ENCODE measurements at regions not wholly inside any gene's neighbourhood (a gene's known extent, or its start where the extent isn't known, plus 50 kb on each side); places are given as distances from the start of the nearest gene placed in this dataset.

DNA sequence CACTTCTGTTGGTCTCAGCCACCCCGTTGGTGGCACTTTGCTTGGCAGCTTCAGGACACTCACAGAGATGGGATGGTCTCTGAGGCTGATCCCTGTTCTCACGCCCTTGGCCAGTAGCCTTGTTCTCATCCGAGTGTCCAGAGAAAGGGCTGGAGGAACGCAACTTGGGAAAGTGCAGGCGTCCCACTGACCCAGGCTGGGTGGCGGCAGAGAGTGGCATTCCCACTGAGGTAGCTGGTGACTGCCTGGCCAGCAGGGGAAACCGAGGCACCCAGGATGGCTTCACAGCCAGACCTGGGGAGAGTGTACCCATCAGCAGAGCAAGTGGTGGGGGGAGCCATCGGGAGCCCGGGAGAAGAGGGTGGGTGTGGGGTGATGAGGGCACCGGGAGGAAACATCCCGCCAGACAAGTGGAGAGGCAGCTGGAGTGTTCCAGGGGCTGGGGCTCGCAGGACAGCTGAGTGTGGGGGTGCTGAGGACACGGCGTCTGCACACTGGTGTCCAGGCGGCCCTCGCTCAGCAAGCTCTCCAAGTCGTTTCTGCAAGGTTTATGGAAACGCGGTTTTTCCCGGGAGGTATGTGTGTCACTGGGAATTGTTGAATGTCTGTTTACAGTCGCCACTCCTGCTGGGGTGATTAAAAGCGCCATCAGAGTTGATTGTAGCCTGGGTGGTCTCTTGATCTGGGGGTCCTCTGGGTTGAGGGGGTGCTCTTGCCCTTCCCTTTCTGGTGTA, 97.8 kb downstream of the SIK1 start:
- DNase-seq (ENCODE audit: low read depth in 1 of 2, low spot score in 1 of 2): no peak
- TF ChIP-seq GABPA (IDR thresholded peaks at IDR 0.05; ENCODE audit: low read depth) (no peak), SPI1 (IDR thresholded peaks at IDR 0.05; ENCODE audit: borderline replicate concordance, low read depth) (no peak), POLR2AphosphoS5 (IDR thresholded peaks at IDR 0.05; ENCODE audit: low read depth) (no peak), REST (IDR thresholded peaks at IDR 0.05; ENCODE audit: insufficient replicate concordance, low read depth) (no peak)
- TF ChIP-seq, protein P1, sequence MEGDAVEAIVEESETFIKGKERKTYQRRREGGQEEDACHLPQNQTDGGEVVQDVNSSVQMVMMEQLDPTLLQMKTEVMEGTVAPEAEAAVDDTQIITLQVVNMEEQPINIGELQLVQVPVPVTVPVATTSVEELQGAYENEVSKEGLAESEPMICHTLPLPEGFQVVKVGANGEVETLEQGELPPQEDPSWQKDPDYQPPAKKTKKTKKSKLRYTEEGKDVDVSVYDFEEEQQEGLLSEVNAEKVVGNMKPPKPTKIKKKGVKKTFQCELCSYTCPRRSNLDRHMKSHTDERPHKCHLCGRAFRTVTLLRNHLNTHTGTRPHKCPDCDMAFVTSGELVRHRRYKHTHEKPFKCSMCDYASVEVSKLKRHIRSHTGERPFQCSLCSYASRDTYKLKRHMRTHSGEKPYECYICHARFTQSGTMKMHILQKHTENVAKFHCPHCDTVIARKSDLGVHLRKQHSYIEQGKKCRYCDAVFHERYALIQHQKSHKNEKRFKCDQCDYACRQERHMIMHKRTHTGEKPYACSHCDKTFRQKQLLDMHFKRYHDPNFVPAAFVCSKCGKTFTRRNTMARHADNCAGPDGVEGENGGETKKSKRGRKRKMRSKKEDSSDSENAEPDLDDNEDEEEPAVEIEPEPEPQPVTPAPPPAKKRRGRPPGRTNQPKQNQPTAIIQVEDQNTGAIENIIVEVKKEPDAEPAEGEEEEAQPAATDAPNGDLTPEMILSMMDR (IDR thresholded peaks at IDR 0.05; ENCODE audit: insufficient read depth, low read length): no peak
- Histone ChIP-seq H3K27me3 (ENCODE audit: insufficient read depth, poor library complexity, severe bottlenecking) (peaks cover 7% of the 10 kb centered on the region), H3K27ac (replicated peaks) (no peak overlapping the region), H3K4me3 (replicated peaks; ENCODE audit: insufficient read depth, low read length) (no peak overlapping the region)

- DNase-seq (ENCODE audit: low read depth in 1 of 2, low spot score in 1 of 2): no peak
- Histone ChIP-seq H3K27me3 (ENCODE audit: insufficient read depth, poor library complexity, severe bottlenecking) (peaks cover 4% of the 10 kb centered on the region), H3K27ac (replicated peaks) (no peak overlapping the region), H3K4me3 (replicated peaks; ENCODE audit: insufficient read depth, low read length) (no peak overlapping the region)
- no peak for TF ChIP-seq SPI1 (IDR thresholded peaks at IDR 0.05; ENCODE audit: borderline replicate concordance, low read depth)
- TF ChIP-seq, protein P1 (IDR thresholded peaks at IDR 0.05; ENCODE audit: insufficient read depth, low read length): no peak
- TF ChIP-seq GABPA (IDR thresholded peaks at IDR 0.05; ENCODE audit: low read depth): no peak
- no peak for TF ChIP-seq REST (IDR thresholded peaks at IDR 0.05; ENCODE audit: insufficient replicate concordance, low read depth)
- TF ChIP-seq POLR2AphosphoS5 (IDR thresholded peaks at IDR 0.05; ENCODE audit: low read depth): no peak
Measured at GRCh38 chr21:43328185-43328957, 98.6 kb downstream of the SIK1 start.

GRCh38 chr21:43325968-43326715, 100.8 kb downstream of the SIK1 start:
- no peak for DNase-seq (ENCODE audit: low read depth in 1 of 2, low spot score in 1 of 2)
- Histone ChIP-seq H3K27me3 (ENCODE audit: insufficient read depth, poor library complexity, severe bottlenecking) (no peaks in the 10 kb centered on the region), H3K4me3 (replicated peaks; ENCODE audit: insufficient read depth, low read length) (no peak overlapping the region), H3K27ac (replicated peaks) (no peak overlapping the region)
- TF ChIP-seq GABPA (IDR thresholded peaks at IDR 0.05; ENCODE audit: low read depth): no peak
- TF ChIP-seq SPI1 (IDR thresholded peaks at IDR 0.05; ENCODE audit: borderline replicate concordance, low read depth): no peak
- TF ChIP-seq POLR2AphosphoS5 (IDR thresholded peaks at IDR 0.05; ENCODE audit: low read depth): no peak
- no peak for TF ChIP-seq REST (IDR thresholded peaks at IDR 0.05; ENCODE audit: insufficient replicate concordance, low read depth)
- TF ChIP-seq, protein P1 (IDR thresholded peaks at IDR 0.05; ENCODE audit: insufficient read depth, low read length): no peak
